LNCAP (cell line): ENCODE measurements at regions not wholly inside any gene's neighbourhood (a gene's known extent, or its start where the extent isn't known, plus 50 kb on each side); places are given as distances from the start of the nearest gene placed in this dataset.

Source experiments
- CTCF ChIP-seq: fragments of 450-650 bp; IDR thresholded peaks from 2 replicates; pipeline ENCODE4 v1.5.1; 2017; ENCODE audit warnings: mild to moderate bottlenecking

GRCh38 chr5:114308508-114308907, 53.4 kb upstream of the KCNN2 start:
- TF ChIP-seq CTCF: no peak

- TF ChIP-seq CTCF: no peak
These were observed 51.2 kb upstream of the KCNN2 start for GRCh38 chr5:114310666-114311065.

- TF ChIP-seq CTCF: no peak
These were observed 50.6 kb upstream of the KCNN2 start for GRCh38 chr5:114311281-114311680.

GRCh38 chr5:114311968-114312367, 49.9 kb upstream of the KCNN2 start:
- TF ChIP-seq CTCF: no peak
